HL-60 (cell line): ENCODE measurements at regions not wholly inside any gene's neighbourhood (a gene's known extent, or its start where the extent isn't known, plus 50 kb on each side); places are given as distances from the start of the nearest gene placed in this dataset.

Experiments
- CTCF ChIP-seq: IDR thresholded peaks from one replicate; pipeline ENCODE4 v1.5.1; 2011; ENCODE audit warnings: low read length, control low read depth, inconsistent platforms; ENCODE audit not compliant: insufficient read depth
- REST ChIP-seq: IDR thresholded peaks from 2 replicates; pipeline ENCODE4 v1.6.1; 2012; ENCODE audit warnings: low read depth; ENCODE audit not compliant: insufficient replicate concordance
- SPI1 ChIP-seq: IDR thresholded peaks from 2 replicates; pipeline ENCODE4 v1.6.1; 2012; ENCODE audit warnings: low read depth, mild to moderate bottlenecking, borderline replicate concordance

DNA sequence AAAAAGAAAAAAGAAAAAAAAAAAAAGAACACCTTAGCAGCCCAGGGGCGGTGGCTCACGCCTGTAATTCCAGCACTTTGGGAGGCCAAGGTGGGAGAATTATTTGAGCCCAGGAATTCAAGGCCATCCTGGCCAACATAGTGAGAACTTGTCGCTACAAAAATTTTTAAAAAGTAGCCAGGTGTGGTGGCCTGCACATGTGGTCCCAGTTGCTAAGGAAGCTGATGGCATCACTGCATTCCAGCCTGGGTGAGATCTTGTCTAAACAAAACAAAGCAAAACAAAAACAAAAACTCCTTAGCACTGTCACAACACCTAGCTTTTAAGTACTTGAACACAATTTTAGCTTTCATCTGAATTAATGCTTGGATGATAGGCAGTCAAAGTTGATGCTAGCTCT, 86.3 kb upstream of the MKLN1 start:
- TF ChIP-seq CTCF (no peak), REST (no peak), SPI1 (no peak)
